A549 (cell line): ENCODE measurements at regions not wholly inside any gene's neighbourhood (a gene's known extent, or its start where the extent isn't known, plus 50 kb on each side); places are given as distances from the start of the nearest gene placed in this dataset.
"Not testable (repeated sequence)": the region's sequence is repeated elsewhere in the genome, so short reads cannot be mapped to it uniquely, and the experiment has no call there.

ENCODE experiments used
- ATAC-seq, 2 experiments: fragments of 200-7000 bp in 1 of 2; fragments of >200 bp in 1 of 2; cut with Nextera tagmentation in 1 of 2; cut with Tn5 transposase in 1 of 2; 3 replicates each; pipeline versions ENCODE4 v1.8.0 to v1.9.1; 2018 to 2020; ENCODE audit warnings: mild to moderate bottlenecking in 1 of 2, moderate library complexity in 1 of 2
- CTCF ChIA-PET: fragments of 300-600 bp; sonication (Branson Sonifier 250); formaldehyde crosslinking; extraction: SDS; loops from one replicate; lab custom pipeline; 2021; ENCODE audit warnings: antibody characterized with exemption, inconsistent platforms; lab: Yijun Ruan, JAX
- POLR2A ChIA-PET: fragments of 350-600 bp; formaldehyde crosslinking; extraction: SDS; loops from one replicate; lab custom pipeline; 2021; ENCODE audit warnings: antibody characterized with exemption, inconsistent platforms; lab: Yijun Ruan, JAX
- DNase-seq, 2 experiments: peaks; one replicate each; pipeline versions ENCODE4 v3.0.0 to v3.0.0-alpha.2; 2011 to 2016; ENCODE audit warnings: low read depth in 1 of 2, low spot score in 1 of 2
- FAIRE-seq: peaks from 2 replicates; lab custom pipeline; 2011; peaks lifted over from hg19 to GRCh38; lab: Jason Lieb, UNC
- H3K27ac ChIP-seq, 2 experiments: fragments of >200 bp; sonication (Bioruptor Twin); formaldehyde crosslinking; 3 replicates each; pipeline ENCODE4 v1.5.1; 2016 to 2017
- H3K4me1 ChIP-seq: fragments of >200 bp; sonication (Bioruptor Twin); formaldehyde crosslinking; 3 replicates; pipeline ENCODE4 v1.6.1; 2016
- H3K4me2 ChIP-seq: fragments of >200 bp; sonication (Bioruptor Twin); formaldehyde crosslinking; 3 replicates; pipeline ENCODE4 v1.6.1; 2016
- H3K4me3 ChIP-seq: fragments of >200 bp; sonication (Bioruptor Twin); formaldehyde crosslinking; 3 replicates; pipeline ENCODE4 v1.5.1; 2016
- H3K9me3 ChIP-seq: fragments of >200 bp; sonication (Bioruptor Twin); formaldehyde crosslinking; 3 replicates; pipeline ENCODE4 v1.6.1; 2016
- BCL3 ChIP-seq: fragments of >200 bp; sonication (Bioruptor Twin); formaldehyde crosslinking; IDR thresholded peaks from 3 replicates; pipeline ENCODE4 v1.6.1; 2016
- CBX2 ChIP-seq: fragments of 200-600 bp; sonication (generic); IDR thresholded peaks from 2 replicates; pipeline ENCODE4 v1.6.1; 2016; ENCODE audit warnings: low read depth, mild to moderate bottlenecking, borderline replicate concordance
- CHD4 ChIP-seq: fragments of 200-600 bp; sonication (generic); IDR thresholded peaks from 2 replicates; pipeline ENCODE4 v1.6.1; 2016; ENCODE audit warnings: antibody characterized with exemption, mild to moderate bottlenecking, borderline replicate concordance
- EHF ChIP-seq: fragments of 250-450 bp; sonication (Bioruptor Pico); IDR thresholded peaks from 2 replicates; pipeline ENCODE4 v1.5.0; 2020; ENCODE audit warnings: mild to moderate bottlenecking
- EP300 ChIP-seq, 2 experiments: fragments of >200 bp; sonication (Bioruptor Twin); formaldehyde crosslinking; IDR thresholded peaks; 2 replicates in 1 of 2; 3 replicates in 1 of 2; pipeline ENCODE4 v1.6.1; 2016 to 2017
- FOXS1 ChIP-seq: fragments of 250-450 bp; sonication (Bioruptor Pico); IDR thresholded peaks from 2 replicates; pipeline ENCODE4 v1.5.0; 2020; ENCODE audit warnings: mild to moderate bottlenecking, moderate library complexity
- GATA3 ChIP-seq: IDR thresholded peaks from 2 replicates; pipeline ENCODE4 v1.6.1; 2012; ENCODE audit warnings: borderline replicate concordance
- HDAC2 ChIP-seq: fragments of 200-600 bp; sonication (generic); IDR thresholded peaks from 2 replicates; pipeline ENCODE4 v1.6.1; 2016
- HES2 ChIP-seq: fragments of >200 bp; sonication (Bioruptor Twin); formaldehyde crosslinking; IDR thresholded peaks from 2 replicates; pipeline ENCODE4 v1.6.1; 2016
- KDM1A ChIP-seq: fragments of 200-600 bp; sonication (generic); IDR thresholded peaks from 2 replicates; pipeline ENCODE4 v1.6.1; 2016; ENCODE audit warnings: low read depth, mild to moderate bottlenecking
- KDM5A ChIP-seq: fragments of 200-600 bp; sonication (generic); IDR thresholded peaks from 2 replicates; pipeline ENCODE4 v1.6.1; 2016; ENCODE audit warnings: antibody characterized with exemption, mild to moderate bottlenecking
- MAFK ChIP-seq: fragments of 450-650 bp; IDR thresholded peaks from 2 replicates; pipeline ENCODE4 v1.6.1; 2014; ENCODE audit not compliant: partially characterized antibody
- MAZ ChIP-seq: fragments of 150-350 bp; IDR thresholded peaks from 2 replicates; pipeline ENCODE4 v1.6.1; 2014; ENCODE audit warnings: antibody characterized with exemption, low read depth, low read length, borderline replicate concordance
- PHF8 ChIP-seq: fragments of 200-600 bp; sonication (generic); IDR thresholded peaks from 2 replicates; pipeline ENCODE4 v1.6.1; 2016; ENCODE audit warnings: low read depth, mild to moderate bottlenecking, antibody characterized with exemption, moderate library complexity, borderline replicate concordance
- RAD21 ChIP-seq, 2 experiments: fragments of >200 bp in 1 of 2; sonication (Bioruptor Twin) in 1 of 2; formaldehyde crosslinking in 1 of 2; IDR thresholded peaks in 1 of 2; conservative IDR thresholded peaks in 1 of 2; 2 replicates in 1 of 2; 3 replicates in 1 of 2; pipeline ENCODE4 v1.6.1; 2012 to 2018; ENCODE audit warnings: inconsistent platforms in 1 of 2
- RCOR1 ChIP-seq: fragments of 150-350 bp; IDR thresholded peaks from 2 replicates; pipeline ENCODE4 v1.6.1; 2014; ENCODE audit warnings: antibody characterized with exemption, low read length, low read depth
- REST ChIP-seq: fragments of 200-600 bp; sonication (generic); IDR thresholded peaks from 2 replicates; pipeline ENCODE4 v1.6.1; 2016; ENCODE audit warnings: antibody characterized with exemption, mild to moderate bottlenecking, moderate library complexity
- RNF2 ChIP-seq: fragments of 200-600 bp; sonication (generic); IDR thresholded peaks from 2 replicates; pipeline ENCODE4 v1.6.1; 2016; ENCODE audit warnings: low read depth, mild to moderate bottlenecking, antibody characterized with exemption, moderate library complexity, borderline replicate concordance
- SMC3 ChIP-seq: fragments of >200 bp; sonication (Bioruptor Twin); formaldehyde crosslinking; IDR thresholded peaks from 3 replicates; pipeline ENCODE4 v1.6.1; 2018; ENCODE audit warnings: inconsistent platforms
- ZC3H11A ChIP-seq: fragments of 450-650 bp; IDR thresholded peaks from 2 replicates; pipeline ENCODE4 v1.6.1; 2014; ENCODE audit warnings: antibody characterized with exemption, mild to moderate bottlenecking
- ZFP36 ChIP-seq: fragments of 450-650 bp; IDR thresholded peaks from 2 replicates; pipeline ENCODE4 v1.6.1; 2014; ENCODE audit warnings: borderline replicate concordance; ENCODE audit not compliant: partially characterized antibody
- WGBS: methylation state at CpG from one replicate; pipeline ENCODE4 v1.1.6; 2017; ENCODE audit errors: missing lambda C conversion rate; 5-methylcytosine and 5-hydroxymethylcytosine counted together
- TF ChIP-seq, protein P1 (sequence below): IDR thresholded peaks from 2 replicates; pipeline ENCODE4 v1.6.1; 2012
- TF ChIP-seq, protein P2 (sequence below): IDR thresholded peaks from 2 replicates; pipeline ENCODE4 v1.6.1; 2012
- TF ChIP-seq, protein P3 (sequence below): fragments of >200 bp; sonication (Bioruptor Twin); formaldehyde crosslinking; IDR thresholded peaks from 3 replicates; pipeline ENCODE4 v1.5.1; 2016

GRCh38 chr10:65423043-65423442 is 1502.8 kb upstream of the LRRTM3 start (continued):
- TF ChIP-seq, protein P1, sequence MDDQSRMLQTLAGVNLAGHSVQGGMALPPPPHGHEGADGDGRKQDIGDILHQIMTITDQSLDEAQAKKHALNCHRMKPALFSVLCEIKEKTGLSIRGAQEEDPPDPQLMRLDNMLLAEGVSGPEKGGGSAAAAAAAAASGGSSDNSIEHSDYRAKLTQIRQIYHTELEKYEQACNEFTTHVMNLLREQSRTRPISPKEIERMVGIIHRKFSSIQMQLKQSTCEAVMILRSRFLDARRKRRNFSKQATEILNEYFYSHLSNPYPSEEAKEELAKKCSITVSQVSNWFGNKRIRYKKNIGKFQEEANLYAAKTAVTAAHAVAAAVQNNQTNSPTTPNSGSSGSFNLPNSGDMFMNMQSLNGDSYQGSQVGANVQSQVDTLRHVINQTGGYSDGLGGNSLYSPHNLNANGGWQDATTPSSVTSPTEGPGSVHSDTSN, result no peak
- TF ChIP-seq EHF (no peak), CBX2 (no peak), MAZ (no peak)
- TF ChIP-seq, protein P2, sequence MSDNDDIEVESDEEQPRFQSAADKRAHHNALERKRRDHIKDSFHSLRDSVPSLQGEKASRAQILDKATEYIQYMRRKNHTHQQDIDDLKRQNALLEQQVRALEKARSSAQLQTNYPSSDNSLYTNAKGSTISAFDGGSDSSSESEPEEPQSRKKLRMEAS, result no peak

- H3K4me1 ChIP-seq, FAIRE-seq, H3K4me3 ChIP-seq, H3K27ac ChIP-seq, POLR2A ChIA-PET, DNase-seq, CTCF ChIA-PET, H3K9me3 ChIP-seq, ATAC-seq, H3K4me2 ChIP-seq: not testable (repeated sequence)
- WGBS, result 84% methylated on average over 10 of the region's 30 CpGs
Observed at GRCh38 chr10:65429381-65429780, 1496.5 kb upstream of the LRRTM3 start.

GRCh38 chr10:65430979-65431378 is 1494.9 kb upstream of the LRRTM3 start:
- H3K27ac ChIP-seq, result no peak overlapping the region
- no peak for DNase-seq
- ChIA-PET CTCF (no interaction called here), POLR2A (no interaction called here)
- no peak for TF ChIP-seq MAZ
- TF ChIP-seq RNF2, result no peak
- TF ChIP-seq GATA3, result no peak
- no peak for TF ChIP-seq PHF8
- TF ChIP-seq KDM5A, result no peak
- TF ChIP-seq, protein P3, sequence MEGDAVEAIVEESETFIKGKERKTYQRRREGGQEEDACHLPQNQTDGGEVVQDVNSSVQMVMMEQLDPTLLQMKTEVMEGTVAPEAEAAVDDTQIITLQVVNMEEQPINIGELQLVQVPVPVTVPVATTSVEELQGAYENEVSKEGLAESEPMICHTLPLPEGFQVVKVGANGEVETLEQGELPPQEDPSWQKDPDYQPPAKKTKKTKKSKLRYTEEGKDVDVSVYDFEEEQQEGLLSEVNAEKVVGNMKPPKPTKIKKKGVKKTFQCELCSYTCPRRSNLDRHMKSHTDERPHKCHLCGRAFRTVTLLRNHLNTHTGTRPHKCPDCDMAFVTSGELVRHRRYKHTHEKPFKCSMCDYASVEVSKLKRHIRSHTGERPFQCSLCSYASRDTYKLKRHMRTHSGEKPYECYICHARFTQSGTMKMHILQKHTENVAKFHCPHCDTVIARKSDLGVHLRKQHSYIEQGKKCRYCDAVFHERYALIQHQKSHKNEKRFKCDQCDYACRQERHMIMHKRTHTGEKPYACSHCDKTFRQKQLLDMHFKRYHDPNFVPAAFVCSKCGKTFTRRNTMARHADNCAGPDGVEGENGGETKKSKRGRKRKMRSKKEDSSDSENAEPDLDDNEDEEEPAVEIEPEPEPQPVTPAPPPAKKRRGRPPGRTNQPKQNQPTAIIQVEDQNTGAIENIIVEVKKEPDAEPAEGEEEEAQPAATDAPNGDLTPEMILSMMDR, result no peak
- TF ChIP-seq KDM1A, result no peak
- H3K4me3 ChIP-seq, result no peak overlapping the region
- no peak for ATAC-seq
- no peaks in the 10 kb centered on the region for H3K4me1 ChIP-seq
- 42% methylated on average over 2 of the region's 2 CpGs for WGBS
- H3K9me3 ChIP-seq, result peaks cover 2% of the 10 kb centered on the region; the same call in 1 of the 3 replicates
- no peak for FAIRE-seq
- no peak overlapping the region for H3K4me2 ChIP-seq

DNA sequence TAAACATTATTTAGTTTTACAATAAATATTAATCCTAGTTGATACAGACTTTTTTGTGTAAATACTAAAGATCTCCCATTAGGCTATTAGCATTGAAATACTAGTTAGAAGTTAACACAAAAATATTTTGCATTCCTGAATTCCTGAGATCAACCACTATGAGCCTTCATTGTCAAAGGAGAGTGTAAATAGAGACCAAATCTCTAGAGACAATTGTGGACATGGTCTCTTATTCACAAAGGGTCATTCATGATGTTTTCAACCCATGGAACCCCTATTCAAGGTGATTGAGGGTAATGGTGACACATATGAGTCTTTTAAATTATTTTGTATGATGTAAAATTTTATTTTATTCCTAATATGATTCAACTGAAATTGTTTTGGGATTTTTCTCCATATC is 1454.8 kb upstream of the LRRTM3 start:
- Histone ChIP-seq H3K4me2 (no peak overlapping the region), H3K4me1 (no peaks in the 10 kb centered on the region), H3K27ac (no peak overlapping the region), H3K9me3 (0 out of 3 replicates have a peak, but pooled peaks cover 3% of the 10 kb centered on the region), H3K4me3 (no peak overlapping the region)
- CTCF ChIA-PET, result no interaction called here
- POLR2A ChIA-PET, result no interaction called here
- ATAC-seq, result no peak
- DNase-seq, result no peak
- no peak for FAIRE-seq
- TF ChIP-seq, protein P1, result no peak
- no peak for TF ChIP-seq ZFP36
- no peak for TF ChIP-seq RCOR1
- no peak for TF ChIP-seq FOXS1
- TF ChIP-seq BCL3, result no peak
- no peak for TF ChIP-seq HES2
- TF ChIP-seq CHD4, result no peak
- no peak for TF ChIP-seq HDAC2
- no peak for TF ChIP-seq SMC3
- no peak for TF ChIP-seq EHF
- no peak for TF ChIP-seq REST
- no peak for TF ChIP-seq MAFK
- no peak for TF ChIP-seq CBX2
- TF ChIP-seq RAD21 (conservative IDR thresholded peaks at IDR 0.05 in 1 of 2, IDR thresholded peaks at IDR 0.05 in 1 of 2), result no peak
- TF ChIP-seq EP300 (IDR thresholded peaks at IDR 0.05), result no peak
- no peak for TF ChIP-seq ZC3H11A
- no peak for TF ChIP-seq RNF2
